Kidney (tissue), 13 donors: ENCODE measurements at regions not wholly inside any gene's neighbourhood (a gene's known extent, or its start where the extent isn't known, plus 50 kb on each side); places are given as distances from the start of the nearest gene placed in this dataset.

ENCODE experiments used
- DNase-seq, 5 donors: peaks; one replicate each; pipeline ENCODE4 v3.0.0-alpha.2; 2013 to 2020
- FAIRE-seq: peaks from 2 replicates; lab custom pipeline; 2012; peaks lifted over from hg19 to GRCh38; lab: Jason Lieb, UNC
- H3K27ac ChIP-seq, 2 donors: one replicate each; pipeline ENCODE4 v1.7.0; 2013; ENCODE audit warnings: low read depth in 2 of 2, low read length in 2 of 2, inconsistent platforms in 1 of 2
- H3K27me3 ChIP-seq: one replicate; pipeline ENCODE4 v1.7.1; 2013; ENCODE audit warnings: low read length, inconsistent platforms; ENCODE audit not compliant: control insufficient read depth, insufficient read depth
- H3K36me3 ChIP-seq, 3 donors: one replicate each; pipeline versions ENCODE4 v1.7.0 to v1.7.1; 2013; ENCODE audit warnings: low read length in 3 of 3, control low read depth in 1 of 3, inconsistent platforms in 1 of 3; ENCODE audit not compliant: insufficient read depth in 3 of 3, control insufficient read depth in 2 of 3
- H3K4me1 ChIP-seq, 3 donors: one replicate each; pipeline versions ENCODE4 v1.7.0 to v1.7.1; 2013; ENCODE audit warnings: low read length in 3 of 3, inconsistent platforms in 1 of 3, low read depth in 1 of 3; ENCODE audit not compliant: control insufficient read depth in 2 of 3, insufficient read depth in 2 of 3
- H3K4me3 ChIP-seq, 3 donors: one replicate each; pipeline versions ENCODE4 v1.7.0 to v1.8.1; 2013; ENCODE audit warnings: low read length in 3 of 3, control low read depth in 1 of 3, inconsistent platforms in 1 of 3
- H3K9ac ChIP-seq, 3 donors: one replicate each; pipeline versions ENCODE4 v1.7.0 to v1.7.1; 2013; ENCODE audit warnings: low read length in 3 of 3, control low read depth in 1 of 3, inconsistent platforms in 1 of 3
- H3K9me3 ChIP-seq, 3 donors: one replicate each; pipeline versions ENCODE4 v1.7.0 to v1.7.1; 2013; ENCODE audit warnings: low read length in 3 of 3, control low read depth in 1 of 3, inconsistent platforms in 1 of 3; ENCODE audit not compliant: control insufficient read depth in 2 of 3, insufficient read depth in 1 of 3
- CTCF ChIP-seq: IDR thresholded peaks from 3 replicates; pipeline ENCODE4 v1.5.1; 2012; ENCODE audit warnings: mild to moderate bottlenecking, moderate library complexity, borderline replicate concordance; ENCODE audit not compliant: insufficient read depth; ENCODE audit errors: extremely low read depth
- intact Hi-C: fragments of 100-400 bp; cut with DNase I; formaldehyde crosslinking; loops from one replicate; pipeline ENCODE4 v1.11.1; 2022
- donor health status: control.
- donor health status: control.
- donor health status: control.
- donor health status: control.
- donor health status: control.
- donor health status: DM: yes; HTN: yes; CAD: no.
- donor health status: Normal renal cell carcinoma (clear cell type).

GRCh38 chr3:159892171-159892795, 96.4 kb upstream of the IL12A start:
- TF ChIP-seq CTCF: no peak
- DNase-seq: no peak
- FAIRE-seq: no peak
- no peak overlapping the region for H3K4me3 ChIP-seq
- H3K27me3 ChIP-seq: no peaks in the 10 kb centered on the region
- no peaks in the 10 kb centered on the region for H3K9me3 ChIP-seq
- intact Hi-C loops: loop anchor here (10.0 kb wide), 1 partner anchor 113 kb away; no protein-coding TSS in a partner anchor
- no peak overlapping the region for H3K9ac ChIP-seq
- peaks cover 2 to 9% (median 7%) of the 10 kb centered on the region in 3 donors for H3K36me3 ChIP-seq
- no peak overlapping the region for H3K27ac ChIP-seq
- H3K4me1 ChIP-seq: peaks cover 0 to 2% (median 0%) of the 10 kb centered on the region in 3 donors

- no peaks in the 10 kb centered on the region for H3K27me3 ChIP-seq
- no peak for FAIRE-seq
- H3K36me3 ChIP-seq: peaks cover 2 to 9% (median 7%) of the 10 kb centered on the region in 3 donors
- no peak overlapping the region for H3K4me3 ChIP-seq
- no peak overlapping the region for H3K9ac ChIP-seq
- H3K4me1 ChIP-seq: peaks cover 0 to 2% (median 0%) of the 10 kb centered on the region in 3 donors
- intact Hi-C loops: loop anchor here (10.0 kb wide), 1 partner anchor 112 kb away; no protein-coding TSS in a partner anchor
- TF ChIP-seq CTCF: no peak
- H3K9me3 ChIP-seq: no peaks in the 10 kb centered on the region
- no peak overlapping the region for H3K27ac ChIP-seq
- no peak for DNase-seq
Measured at GRCh38 chr3:159892801-159893200, 95.8 kb upstream of the IL12A start.

- peaks cover 2 to 9% (median 7%) of the 10 kb centered on the region in 3 donors for H3K36me3 ChIP-seq
- H3K9ac ChIP-seq: no peak overlapping the region
- FAIRE-seq: no peak
- no peak for DNase-seq
- intact Hi-C loops: loop anchor here (10.0 kb wide), 1 partner anchor 110 kb away; no protein-coding TSS in a partner anchor
- H3K9me3 ChIP-seq: no peaks in the 10 kb centered on the region
- TF ChIP-seq CTCF: no peak
- H3K4me3 ChIP-seq: no peak overlapping the region
- peaks cover 0 to 2% (median 0%) of the 10 kb centered on the region in 3 donors for H3K4me1 ChIP-seq
- no peak overlapping the region for H3K27ac ChIP-seq
- no peaks in the 10 kb centered on the region for H3K27me3 ChIP-seq
Measured at GRCh38 chr3:159894386-159894785, 94.2 kb upstream of the IL12A start.
